UCSD-AML1 (cell line): ENCODE measurements at regions not wholly inside any gene's neighbourhood (a gene's known extent, or its start where the extent isn't known, plus 50 kb on each side); places are given as distances from the start of the nearest gene placed in this dataset.

Source experiments
- DNase-seq: peaks from one replicate; lab custom pipeline; 2025; ENCODE audit not compliant: unreplicated experiment; lab: John Stamatoyannopoulos, UW

- no peak for DNase-seq
Observed at GRCh38 chr10:129023082-129023481, 444.0 kb upstream of the MGMT start.

- no peak for DNase-seq
Observed at GRCh38 chr10:129024046-129024445, 443.0 kb upstream of the MGMT start.

- DNase-seq = no peak
Observed at GRCh38 chr10:129025787-129026186, 441.3 kb upstream of the MGMT start.

- DNase-seq = no peak
Observed at GRCh38 chr10:129027906-129028305, 439.1 kb upstream of the MGMT start.

- DNase-seq = no peak
Observed at GRCh38 chr10:129028451-129028850, 438.6 kb upstream of the MGMT start.

- DNase-seq = no peak
Observed at GRCh38 chr10:129029051-129029450, 438.0 kb upstream of the MGMT start.

GRCh38 chr10:129029851-129030602 lies 437.0 kb upstream of the MGMT start:
- DNase-seq = no peak

- no peak for DNase-seq
Observed at GRCh38 chr10:129030603-129030895, 436.5 kb upstream of the MGMT start.

- DNase-seq = peak; percentile 69
Observed at GRCh38 chr10:129030996-129031843, 435.8 kb upstream of the MGMT start.

- DNase-seq = no peak
Observed at GRCh38 chr10:129031844-129032150, 435.2 kb upstream of the MGMT start.

GRCh38 chr10:129032372-129033313 lies 434.4 kb upstream of the MGMT start:
- DNase-seq = no peak

GRCh38 chr10:129033340-129033739 lies 433.7 kb upstream of the MGMT start:
- DNase-seq = no peak

- peak; percentile 65 for DNase-seq
Observed at GRCh38 chr10:129033790-129034272, 433.2 kb upstream of the MGMT start.

GRCh38 chr10:129035052-129035827 lies 431.8 kb upstream of the MGMT start:
- DNase-seq = peak; percentile 76

GRCh38 chr10:129038522-129038921 lies 428.5 kb upstream of the MGMT start:
- DNase-seq = no peak

- no peak for DNase-seq
Observed at GRCh38 chr10:129039406-129040370, 427.4 kb upstream of the MGMT start.

GRCh38 chr10:129040377-129040776 lies 426.7 kb upstream of the MGMT start:
- no peak for DNase-seq

- DNase-seq = no peak
Observed at GRCh38 chr10:129041916-129042315, 425.1 kb upstream of the MGMT start.

- peak; percentile 28 for DNase-seq
Observed at GRCh38 chr10:129042776-129043595, 424.1 kb upstream of the MGMT start.
